ENCODE measurements at regions not wholly inside any gene's neighbourhood (a gene's known extent, or its start where the extent isn't known, plus 50 kb on each side); places are given as distances from the start of the nearest gene placed in this dataset.

GRCh38 chr1:229104654-229105053 is 166.3 kb upstream of the RAB4A start:
- H3K4me3 ChIP-seq (ENCODE audit: low read depth in 1 of 3, low read length in 3 of 3) = no peak overlapping the region
- H3K36me3 ChIP-seq (ENCODE audit: control insufficient read depth in 4 of 4, insufficient read depth in 3 of 4, low read depth in 1 of 4, low read length in 3 of 4) = no peaks in the 10 kb centered on the region
- no peaks in the 10 kb centered on the region for H3K27me3 ChIP-seq (ENCODE audit: control insufficient read depth in 4 of 4, insufficient read depth in 4 of 4, low read length in 3 of 4)
- DNase-seq (ENCODE audit: low spot score) = no peak
- TF ChIP-seq RXRA (IDR thresholded peaks at IDR 0.05) (no peak), GABPA (IDR thresholded peaks at IDR 0.05 in 1 of 2, conservative IDR thresholded peaks at IDR 0.05 in 1 of 2) (no peak), JUND (IDR thresholded peaks at IDR 0.05) (no peak), HNF4A (conservative IDR thresholded peaks at IDR 0.05) (no peak), RAD21 (IDR thresholded peaks at IDR 0.05) (no peak), REST (IDR thresholded peaks at IDR 0.05) (no peak), ATF3 (IDR thresholded peaks at IDR 0.05) (no peak), MAX (IDR thresholded peaks at IDR 0.05) (no peak), FOXA1 (IDR thresholded peaks at IDR 0.05) (no peak), YY1 (IDR thresholded peaks at IDR 0.05) (no peak), SP1 (IDR thresholded peaks at IDR 0.05) (no peak), TAF1 (conservative IDR thresholded peaks at IDR 0.05) (no peak)
- H3K4me1 ChIP-seq (ENCODE audit: control insufficient read depth in 4 of 4, insufficient read depth in 4 of 4, low read length in 3 of 4) = peaks cover 22 to 76% (median 63%) of the 10 kb centered on the region in 4 donors
- WGBS = 58% methylated on average over 2 of the region's 2 CpGs
- peak overlapping the region; percentile 1 to 58 for H3K27ac ChIP-seq (ENCODE audit: low read depth in 1 of 2, low read length in 2 of 2)
- no peak overlapping the region for H3K9ac ChIP-seq (ENCODE audit: low read depth in 1 of 2, low read length in 2 of 2)
- no peaks in the 10 kb centered on the region for H3K9me3 ChIP-seq (ENCODE audit: control insufficient read depth in 4 of 4, low read length in 3 of 4)

- DNase-seq (ENCODE audit: low spot score) = no peak
- H3K27me3 ChIP-seq (ENCODE audit: control insufficient read depth in 4 of 4, insufficient read depth in 4 of 4, low read length in 3 of 4) = no peaks in the 10 kb centered on the region
- H3K9me3 ChIP-seq (ENCODE audit: control insufficient read depth in 4 of 4, low read length in 3 of 4) = no peaks in the 10 kb centered on the region
- WGBS = 27% methylated on average over 3 of the region's 3 CpGs
- TF ChIP-seq SP1 (IDR thresholded peaks at IDR 0.05) (peak; percentile 35), HNF4A (conservative IDR thresholded peaks at IDR 0.05) (peak; percentile 63 to 76), JUND (IDR thresholded peaks at IDR 0.05) (peak in 1 of 2 donors; percentile 64), ATF3 (IDR thresholded peaks at IDR 0.05) (no peak), RXRA (IDR thresholded peaks at IDR 0.05) (peak; percentile 75 to 84), CTCF (IDR thresholded peaks at IDR 0.05; ENCODE audit: low read depth, low read length, missing input control) (no peak), EGR1 (IDR thresholded peaks at IDR 0.05; ENCODE audit: low read depth in 2 of 2) (no peak), RAD21 (IDR thresholded peaks at IDR 0.05) (peak; percentile 34 to 40), ZBTB33 (IDR thresholded peaks at IDR 0.05) (no peak)
- H3K4me1 ChIP-seq (ENCODE audit: control insufficient read depth in 4 of 4, insufficient read depth in 4 of 4, low read length in 3 of 4) = peaks cover 22 to 80% (median 66%) of the 10 kb centered on the region in 4 donors
- H3K9ac ChIP-seq (ENCODE audit: low read depth in 1 of 2, low read length in 2 of 2) = no peak overlapping the region
- no peak overlapping the region for H3K4me3 ChIP-seq (ENCODE audit: low read depth in 1 of 3, low read length in 3 of 3)
- H3K36me3 ChIP-seq (ENCODE audit: control insufficient read depth in 4 of 4, insufficient read depth in 3 of 4, low read depth in 1 of 4, low read length in 3 of 4) = no peaks in the 10 kb centered on the region
- H3K27ac ChIP-seq (ENCODE audit: low read depth in 1 of 2, low read length in 2 of 2) = peak overlapping the region; percentile 22 to 58
These were observed 165.8 kb upstream of the RAB4A start for GRCh38 chr1:229105109-229105508.

Data from liver (tissue), 8 donors.